H9 (cell line): ENCODE measurements at regions not wholly inside any gene's neighbourhood (a gene's known extent, or its start where the extent isn't known, plus 50 kb on each side); places are given as distances from the start of the nearest gene placed in this dataset.

ENCODE experiments used
- DNase-seq: peaks from one replicate; pipeline ENCODE4 v3.0.0-alpha.2; 2017
- H2AFZ ChIP-seq: one replicate; pipeline ENCODE4 v1.6.1; 2013; ENCODE audit warnings: mild to moderate bottlenecking, low read length, control low read depth, moderate library complexity
- H2AK5ac ChIP-seq: 2 replicates; pipeline ENCODE4 v1.6.1; 2013; ENCODE audit warnings: low read length, control low read depth, mixed read lengths; ENCODE audit not compliant: insufficient read length
- H2BK120ac ChIP-seq: one replicate; pipeline ENCODE4 v1.6.1; 2013; ENCODE audit warnings: low read depth, mild to moderate bottlenecking, low read length, control low read depth, inconsistent platforms; ENCODE audit not compliant: poor library complexity, severe bottlenecking
- H2BK12ac ChIP-seq: 2 replicates; pipeline ENCODE4 v1.6.1; 2013; ENCODE audit warnings: low read length, control low read depth, mixed read lengths, low read depth; ENCODE audit not compliant: insufficient read length
- H2BK15ac ChIP-seq: 2 replicates; pipeline ENCODE4 v1.6.1; 2013; ENCODE audit warnings: low read depth, low read length, control low read depth
- H2BK20ac ChIP-seq: one replicate; pipeline ENCODE4 v1.6.1; 2013; ENCODE audit warnings: low read depth, mild to moderate bottlenecking, low read length, control low read depth, inconsistent platforms; ENCODE audit not compliant: poor library complexity, severe bottlenecking
- H2BK5ac ChIP-seq: 2 replicates; pipeline ENCODE4 v1.6.1; 2013; ENCODE audit warnings: low read length, control low read depth, mixed read lengths; ENCODE audit not compliant: insufficient read length
- H3K14ac ChIP-seq: 2 replicates; pipeline ENCODE4 v1.6.1; 2013; ENCODE audit warnings: low read length, control low read depth; ENCODE audit not compliant: insufficient read depth
- H3K18ac ChIP-seq: 2 replicates; pipeline ENCODE4 v1.6.1; 2013; ENCODE audit warnings: low read depth, mild to moderate bottlenecking, mixed read lengths, low read length, control low read depth; ENCODE audit not compliant: insufficient read length
- H3K23ac ChIP-seq: 2 replicates; pipeline ENCODE4 v1.6.1; 2013; ENCODE audit warnings: low read length, control low read depth, mixed read lengths, low read depth; ENCODE audit not compliant: insufficient read length
- H3K23me2 ChIP-seq: 2 replicates; pipeline ENCODE4 v1.6.1; 2013; ENCODE audit warnings: low read depth, mild to moderate bottlenecking, mixed read lengths, low read length, control low read depth; ENCODE audit not compliant: insufficient read length, poor library complexity, severe bottlenecking
- H3K27ac ChIP-seq: 2 replicates; pipeline ENCODE4 v1.5.1; 2013; ENCODE audit warnings: low read length, control low read depth, mixed read lengths, low read depth; ENCODE audit not compliant: insufficient read length
- H3K27me3 ChIP-seq: 2 replicates; pipeline ENCODE4 v1.6.1; 2013; ENCODE audit warnings: low read length, control low read depth, inconsistent platforms; ENCODE audit not compliant: insufficient read depth
- H3K4ac ChIP-seq: 2 replicates; pipeline ENCODE4 v1.6.1; 2013; ENCODE audit warnings: low read depth, mild to moderate bottlenecking, control low read depth, inconsistent platforms, low read length, moderate library complexity
- H3K4me1 ChIP-seq: 2 replicates; pipeline ENCODE4 v1.6.1; 2013; ENCODE audit warnings: low read length, control low read depth, inconsistent platforms; ENCODE audit not compliant: insufficient read depth
- H3K4me2 ChIP-seq: 2 replicates; pipeline ENCODE4 v1.6.1; 2013; ENCODE audit warnings: low read length, control low read depth, mixed read lengths; ENCODE audit not compliant: insufficient read length, insufficient read depth
- H3K56ac ChIP-seq: 2 replicates; pipeline ENCODE4 v1.6.1; 2013; ENCODE audit warnings: low read depth, mild to moderate bottlenecking, mixed read lengths, low read length, control low read depth; ENCODE audit not compliant: insufficient read length
- H3K79me1 ChIP-seq: 2 replicates; pipeline ENCODE4 v1.6.1; 2013; ENCODE audit warnings: low read depth, mild to moderate bottlenecking, moderate library complexity, low read length, control low read depth, inconsistent platforms; ENCODE audit not compliant: insufficient read depth, poor library complexity, severe bottlenecking
- H3K79me2 ChIP-seq: 2 replicates; pipeline ENCODE4 v1.6.1; 2013; ENCODE audit warnings: low read length, control low read depth, inconsistent platforms; ENCODE audit not compliant: insufficient read depth
- H3K9ac ChIP-seq: 2 replicates; pipeline ENCODE4 v1.6.1; 2013; ENCODE audit warnings: low read length, control low read depth, mixed read lengths; ENCODE audit not compliant: insufficient read length; ENCODE audit errors: extremely low read depth
- H3K9me3 ChIP-seq: one replicate; pipeline ENCODE4 v1.6.1; 2013; ENCODE audit warnings: low read depth, low read length, inconsistent platforms; ENCODE audit not compliant: control insufficient read depth
- H3T11ph ChIP-seq: one replicate; pipeline ENCODE4 v1.6.1; 2013; ENCODE audit warnings: mild to moderate bottlenecking, low read length, control low read depth, inconsistent platforms
- H4K20me1 ChIP-seq: one replicate; pipeline ENCODE4 v1.6.1; 2013; ENCODE audit not compliant: control insufficient read depth, insufficient read length, insufficient read depth
- H4K5ac ChIP-seq: 2 replicates; pipeline ENCODE4 v1.6.1; 2013; ENCODE audit warnings: low read depth, mild to moderate bottlenecking, mixed read lengths, low read length, control low read depth; ENCODE audit not compliant: insufficient read length
- H4K8ac ChIP-seq: replicated peaks from 2 replicates; pipeline ENCODE4 v1.6.1; 2013; ENCODE audit warnings: low read length, control low read depth, mixed read lengths, low read depth; ENCODE audit not compliant: insufficient read length
- H4K91ac ChIP-seq: 2 replicates; pipeline ENCODE4 v1.6.1; 2013; ENCODE audit warnings: low read depth, mild to moderate bottlenecking, moderate library complexity, mixed read lengths, low read length, control low read depth; ENCODE audit not compliant: insufficient read length
- H3K27ac Mint-ChIP-seq, 3 experiments: 2 replicates in 2 of 3; 3 replicates in 1 of 3; pipeline ENCODE4 v1.8.0; 2020 to 2021; ENCODE audit warnings: mixed read lengths in 3 of 3, mild to moderate bottlenecking in 1 of 3, moderate library complexity in 1 of 3
- H3K27me3 Mint-ChIP-seq: 2 replicates; pipeline ENCODE4 v1.8.0; 2021; ENCODE audit warnings: low read depth, mild to moderate bottlenecking, moderate library complexity, mixed read lengths
- H3K36me3 Mint-ChIP-seq, 3 experiments: 2 replicates in 2 of 3; 3 replicates in 1 of 3; pipeline ENCODE4 v1.8.0; 2020 to 2021; ENCODE audit warnings: low read depth in 3 of 3, mixed read lengths in 3 of 3; ENCODE audit not compliant: insufficient read depth in 1 of 3
- H3K4me1 Mint-ChIP-seq, 2 experiments: 2 replicates each; pipeline ENCODE4 v1.8.0; 2020; ENCODE audit warnings: mixed read lengths in 2 of 2
- H3K4me3 Mint-ChIP-seq, 2 experiments: 2 replicates in 1 of 2; 3 replicates in 1 of 2; pipeline ENCODE4 v1.8.0; 2020 to 2021; ENCODE audit warnings: mild to moderate bottlenecking in 2 of 2, mixed read lengths in 2 of 2, moderate library complexity in 1 of 2
- H3K9me3 Mint-ChIP-seq, 2 experiments: 2 replicates in 1 of 2; 3 replicates in 1 of 2; pipeline ENCODE4 v1.8.0; 2020; ENCODE audit warnings: mild to moderate bottlenecking in 2 of 2, mixed read lengths in 2 of 2, moderate library complexity in 1 of 2
- CTCF ChIP-seq: fragments of 200-600 bp; sonication (generic); conservative IDR thresholded peaks from 3 replicates; pipeline ENCODE4 v1.8.0; 2021; ENCODE audit warnings: antibody characterized with exemption, mild to moderate bottlenecking
- WGBS: extraction: QIAGEN DNeasy Blood & Tissue Kit; methylation state at CpG from one replicate; pipeline ENCODE4 v1.1.7; 2013; ENCODE audit warnings: missing lambda C conversion rate, low lambda C conversion rate, mixed read lengths; ENCODE audit not compliant: insufficient read length; ENCODE audit errors: extremely low coverage; 5-methylcytosine and 5-hydroxymethylcytosine counted together

DNA sequence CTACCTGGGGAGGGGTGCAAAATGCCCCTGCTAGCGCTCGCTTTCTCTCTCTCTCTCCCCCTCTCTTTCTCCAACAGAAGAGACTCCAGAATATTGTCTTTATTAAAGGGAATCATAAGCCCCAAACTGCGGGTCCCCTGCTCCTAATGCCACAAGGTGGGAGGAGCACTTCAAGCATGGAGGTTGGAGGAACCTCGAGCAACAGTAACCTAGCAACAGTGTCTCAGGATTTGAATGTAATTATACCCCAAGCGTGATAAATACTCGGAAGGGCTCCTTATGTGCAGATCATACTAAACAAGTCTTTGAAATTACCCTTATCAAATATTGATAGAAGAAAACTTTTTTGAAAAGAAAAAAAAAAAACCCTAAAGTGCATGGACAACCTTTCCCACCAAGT is 582.2 kb upstream of the PPP2R3A start:
- Histone ChIP-seq H3K23ac (no peak overlapping the region), H3K14ac (no peak overlapping the region), H2BK5ac (no peak overlapping the region), H3K56ac (no peak overlapping the region), H3K9ac (no peak overlapping the region), H3K4me1 (no peaks in the 10 kb centered on the region), H2BK15ac (no peak overlapping the region), H4K5ac (no peak overlapping the region), H3K9me3 (no peaks in the 10 kb centered on the region), H3K79me1 (no peaks in the 10 kb centered on the region), H3K18ac (no peak overlapping the region), H4K20me1 (no peaks in the 10 kb centered on the region), H2AFZ (no peak overlapping the region), H3K4me2 (no peak overlapping the region), H4K91ac (no peak overlapping the region), H3K4ac (no peak overlapping the region), H3K27me3 (no peaks in the 10 kb centered on the region), H2AK5ac (no peak overlapping the region), H3K79me2 (no peaks in the 10 kb centered on the region), H2BK120ac (no peak overlapping the region), H2BK20ac (no peak overlapping the region), H2BK12ac (no peak overlapping the region), H3T11ph (no peak overlapping the region), H4K8ac (no peak overlapping the region), H3K27ac (no peak overlapping the region), H3K23me2 (no peaks in the 10 kb centered on the region)
- H3K27ac Mint-ChIP-seq, result peak overlapping the region in 1 of 3 experiments; percentile 4; a peak in 1 of 7 replicates
- H3K4me1 Mint-ChIP-seq, result peaks cover 10 to 11% of the 10 kb centered on the region in 2 experiments
- WGBS, result no CpG with 5 or more reads among the region's 6 CpGs
- H3K27me3 Mint-ChIP-seq, result no peaks in the 10 kb centered on the region
- H3K36me3 Mint-ChIP-seq, result no peaks in the 10 kb centered on the region
- H3K4me3 Mint-ChIP-seq, result no peak overlapping the region
- H3K9me3 Mint-ChIP-seq, result no peaks in the 10 kb centered on the region
- DNase-seq, result no peak
- TF ChIP-seq CTCF, result no peak
